ENCODE measurements at regions not wholly inside any gene's neighbourhood (a gene's known extent, or its start where the extent isn't known, plus 50 kb on each side); places are given as distances from the start of the nearest gene placed in this dataset.

GRCh38 chr4:142917678-142918077, 71.6 kb upstream of the INPP4B start:
- TF ChIP-seq EGR1 (IDR thresholded peaks at IDR 0.05): no peak
- TF ChIP-seq, protein P1, sequence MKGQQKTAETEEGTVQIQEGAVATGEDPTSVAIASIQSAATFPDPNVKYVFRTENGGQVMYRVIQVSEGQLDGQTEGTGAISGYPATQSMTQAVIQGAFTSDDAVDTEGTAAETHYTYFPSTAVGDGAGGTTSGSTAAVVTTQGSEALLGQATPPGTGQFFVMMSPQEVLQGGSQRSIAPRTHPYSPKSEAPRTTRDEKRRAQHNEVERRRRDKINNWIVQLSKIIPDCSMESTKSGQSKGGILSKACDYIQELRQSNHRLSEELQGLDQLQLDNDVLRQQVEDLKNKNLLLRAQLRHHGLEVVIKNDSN (IDR thresholded peaks at IDR 0.05): no peak
- no peak for TF ChIP-seq NFIC (IDR thresholded peaks at IDR 0.05)
- no peak for TF ChIP-seq TEAD4 (IDR thresholded peaks at IDR 0.05)
- TF ChIP-seq FOXM1 (IDR thresholded peaks at IDR 0.05; ENCODE audit: borderline replicate concordance, low read depth): no peak
- no peak for TF ChIP-seq YY1 (IDR thresholded peaks at IDR 0.05; ENCODE audit: low read depth)
- TF ChIP-seq CEBPB (IDR thresholded peaks at IDR 0.05): no peak
- no peak for TF ChIP-seq MAX (IDR thresholded peaks at IDR 0.05)
- no peak for TF ChIP-seq EP300 (IDR thresholded peaks at IDR 0.05; ENCODE audit: borderline replicate concordance)
- no peak for TF ChIP-seq TCF12 (IDR thresholded peaks at IDR 0.05; ENCODE audit: low read depth)
- TF ChIP-seq CREB1 (IDR thresholded peaks at IDR 0.05; ENCODE audit: low read depth): no peak
- no peak for TF ChIP-seq TAF1 (IDR thresholded peaks at IDR 0.05; ENCODE audit: low read depth)
- no peak for TF ChIP-seq RAD21 (IDR thresholded peaks at IDR 0.05; ENCODE audit: low read depth)
- no peak for TF ChIP-seq REST (IDR thresholded peaks at IDR 0.05; ENCODE audit: low read depth)
- no peak for TF ChIP-seq ZBTB7A (IDR thresholded peaks at IDR 0.05; ENCODE audit: low read depth)

DNA sequence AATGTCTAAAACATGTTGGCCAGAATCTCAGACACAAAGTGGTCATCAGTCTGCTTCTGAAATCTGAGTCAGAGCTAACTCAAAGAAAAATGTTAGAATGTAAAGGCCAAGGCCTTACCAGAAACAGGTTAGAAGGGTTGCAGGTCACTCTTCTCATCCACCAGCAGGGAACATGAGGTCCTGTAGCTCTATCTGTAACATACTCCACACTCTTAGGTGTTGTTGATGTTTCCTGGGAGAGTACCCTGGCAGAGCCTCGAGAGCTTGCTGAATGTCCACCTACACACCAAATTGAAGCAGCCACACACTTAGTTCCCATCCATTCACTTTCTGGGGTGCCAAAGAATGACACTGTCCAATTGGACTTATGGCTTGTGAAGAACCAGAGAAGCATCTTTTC, 76.6 kb upstream of the INPP4B start:
- no peak for TF ChIP-seq NFIC (IDR thresholded peaks at IDR 0.05)
- TF ChIP-seq TCF12 (IDR thresholded peaks at IDR 0.05; ENCODE audit: low read depth): no peak
- TF ChIP-seq FOXM1 (IDR thresholded peaks at IDR 0.05; ENCODE audit: borderline replicate concordance, low read depth): no peak
- TF ChIP-seq YY1 (IDR thresholded peaks at IDR 0.05; ENCODE audit: low read depth): no peak
- TF ChIP-seq, protein P1 (IDR thresholded peaks at IDR 0.05): no peak
- TF ChIP-seq CREB1 (IDR thresholded peaks at IDR 0.05; ENCODE audit: low read depth): no peak
- TF ChIP-seq TAF1 (IDR thresholded peaks at IDR 0.05; ENCODE audit: low read depth): no peak
- no peak for TF ChIP-seq EP300 (IDR thresholded peaks at IDR 0.05; ENCODE audit: borderline replicate concordance)
- TF ChIP-seq EGR1 (IDR thresholded peaks at IDR 0.05): no peak
- TF ChIP-seq ZBTB7A (IDR thresholded peaks at IDR 0.05; ENCODE audit: low read depth): no peak
- no peak for TF ChIP-seq REST (IDR thresholded peaks at IDR 0.05; ENCODE audit: low read depth)
- TF ChIP-seq RAD21 (IDR thresholded peaks at IDR 0.05; ENCODE audit: low read depth): no peak
- no peak for TF ChIP-seq MAX (IDR thresholded peaks at IDR 0.05)
- no peak for TF ChIP-seq CEBPB (IDR thresholded peaks at IDR 0.05)
- no peak for TF ChIP-seq TEAD4 (IDR thresholded peaks at IDR 0.05)

- TF ChIP-seq CREB1 (IDR thresholded peaks at IDR 0.05; ENCODE audit: low read depth) (no peak), TEAD4 (IDR thresholded peaks at IDR 0.05) (no peak), EGR1 (IDR thresholded peaks at IDR 0.05) (no peak), NFIC (IDR thresholded peaks at IDR 0.05) (no peak), MAX (IDR thresholded peaks at IDR 0.05) (no peak), CEBPB (IDR thresholded peaks at IDR 0.05) (no peak), ZBTB7A (IDR thresholded peaks at IDR 0.05; ENCODE audit: low read depth) (no peak), RAD21 (IDR thresholded peaks at IDR 0.05; ENCODE audit: low read depth) (no peak), EP300 (IDR thresholded peaks at IDR 0.05; ENCODE audit: borderline replicate concordance) (no peak), TAF1 (IDR thresholded peaks at IDR 0.05; ENCODE audit: low read depth) (no peak)
- TF ChIP-seq, protein P1 (IDR thresholded peaks at IDR 0.05): no peak
Measured at GRCh38 chr4:142923619-142924018, 77.5 kb upstream of the INPP4B start.

DNA sequence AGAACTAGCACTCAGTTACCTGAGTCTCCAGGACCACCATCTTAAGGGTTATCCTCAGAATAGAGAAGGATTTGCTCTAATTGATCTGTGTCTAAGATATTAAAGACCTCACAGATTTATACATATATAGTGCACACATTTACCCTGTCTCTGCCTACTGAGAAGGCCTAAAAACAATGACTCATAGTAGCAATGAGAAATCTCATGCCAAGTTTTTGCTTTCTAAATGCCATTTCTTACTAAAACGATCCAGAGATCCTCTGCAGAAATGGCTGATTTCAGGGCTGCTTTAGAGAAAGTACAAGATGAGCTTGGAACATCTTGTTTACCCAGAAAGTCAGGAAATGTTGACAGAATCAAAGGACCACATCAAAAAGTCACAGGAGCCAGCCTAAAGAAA, 79.1 kb upstream of the INPP4B start:
- no peak for TF ChIP-seq ZBTB7A (IDR thresholded peaks at IDR 0.05; ENCODE audit: low read depth)
- TF ChIP-seq FOXM1 (IDR thresholded peaks at IDR 0.05; ENCODE audit: borderline replicate concordance, low read depth): no peak
- no peak for TF ChIP-seq TEAD4 (IDR thresholded peaks at IDR 0.05)
- no peak for TF ChIP-seq MAX (IDR thresholded peaks at IDR 0.05)
- no peak for TF ChIP-seq NFIC (IDR thresholded peaks at IDR 0.05)
- TF ChIP-seq RAD21 (IDR thresholded peaks at IDR 0.05; ENCODE audit: low read depth): no peak
- TF ChIP-seq EP300 (IDR thresholded peaks at IDR 0.05; ENCODE audit: borderline replicate concordance): no peak
- no peak for TF ChIP-seq TAF1 (IDR thresholded peaks at IDR 0.05; ENCODE audit: low read depth)
- TF ChIP-seq REST (IDR thresholded peaks at IDR 0.05; ENCODE audit: low read depth): no peak
- TF ChIP-seq YY1 (IDR thresholded peaks at IDR 0.05; ENCODE audit: low read depth): no peak
- no peak for TF ChIP-seq CREB1 (IDR thresholded peaks at IDR 0.05; ENCODE audit: low read depth)
- TF ChIP-seq EGR1 (IDR thresholded peaks at IDR 0.05): no peak
